ENCODE measurements at regions not wholly inside any gene's neighbourhood (a gene's known extent, or its start where the extent isn't known, plus 50 kb on each side); places are given as distances from the start of the nearest gene placed in this dataset.
A peak's percentile ranks its signal among the peaks of the same experiment; 100 is the strongest.

- ATAC-seq (ENCODE audit: low FRiP score) = no peak
Measured at GRCh38 chr5:15447209-15447608, 52.8 kb upstream of the FBXL7 start.

GRCh38 chr5:15446552-15446951 is 53.4 kb upstream of the FBXL7 start:
- no peaks in the 10 kb centered on the region for H3K9me3 ChIP-seq (ENCODE audit: control insufficient read depth, low read length)
- DNase-seq (no peak), ATAC-seq (ENCODE audit: low FRiP score) (no peak)
- no peaks in the 10 kb centered on the region for H3K36me3 ChIP-seq (ENCODE audit: control insufficient read depth in 1 of 2, insufficient read depth in 2 of 2, low read length in 1 of 2)
- H3K27ac ChIP-seq (ENCODE audit: low read depth in 1 of 2, low read length in 2 of 2) = no peak overlapping the region
- H3K4me3 ChIP-seq (ENCODE audit: low read length in 2 of 2) = no peak overlapping the region
- no peaks in the 10 kb centered on the region for H3K4me1 ChIP-seq (ENCODE audit: control insufficient read depth in 1 of 2, insufficient read depth in 2 of 2, low read length in 2 of 2)
- H3K27me3 ChIP-seq (ENCODE audit: control insufficient read depth in 1 of 2, insufficient read depth in 2 of 2, low read length in 1 of 2) = no peaks in the 10 kb centered on the region
- intact Hi-C loops (cut with DNase I) = no loop called here

More at GRCh38 chr5:15447209-15447608, 52.8 kb upstream of the FBXL7 start:
- DNase-seq = no peak
- Histone ChIP-seq H3K4me3 (ENCODE audit: low read length in 2 of 2) (no peak overlapping the region), H3K27me3 (ENCODE audit: control insufficient read depth in 1 of 2, insufficient read depth in 2 of 2, low read length in 1 of 2) (no peaks in the 10 kb centered on the region), H3K36me3 (ENCODE audit: control insufficient read depth in 1 of 2, insufficient read depth in 2 of 2, low read length in 1 of 2) (no peaks in the 10 kb centered on the region), H3K9me3 (ENCODE audit: control insufficient read depth, low read length) (no peaks in the 10 kb centered on the region), H3K4me1 (ENCODE audit: control insufficient read depth in 1 of 2, insufficient read depth in 2 of 2, low read length in 2 of 2) (no peaks in the 10 kb centered on the region), H3K27ac (ENCODE audit: low read depth in 1 of 2, low read length in 2 of 2) (no peak overlapping the region)
- intact Hi-C loops (cut with DNase I) = no loop called here
- WGBS, 2 donors = 50 to 63% methylated on average over 1 of the region's 1 CpG

GRCh38 chr5:15442193-15442570 is 57.8 kb upstream of the FBXL7 start:
- Histone ChIP-seq H3K4me1 (ENCODE audit: control insufficient read depth in 1 of 2, insufficient read depth in 2 of 2, low read length in 2 of 2) (no peaks in the 10 kb centered on the region), H3K36me3 (ENCODE audit: control insufficient read depth in 1 of 2, insufficient read depth in 2 of 2, low read length in 1 of 2) (no peaks in the 10 kb centered on the region), H3K27me3 (ENCODE audit: control insufficient read depth in 1 of 2, insufficient read depth in 2 of 2, low read length in 1 of 2) (no peaks in the 10 kb centered on the region), H3K27ac (ENCODE audit: low read depth in 1 of 2, low read length in 2 of 2) (no peak overlapping the region), H3K9me3 (ENCODE audit: control insufficient read depth, low read length) (no peaks in the 10 kb centered on the region), H3K4me3 (ENCODE audit: low read length in 2 of 2) (no peak overlapping the region)
- ATAC-seq (ENCODE audit: low FRiP score) (no peak), DNase-seq (no peak)
- intact Hi-C loops (cut with DNase I) = no loop called here
- WGBS, 2 donors = 89 to 97% methylated on average over 1 of the region's 1 CpG

GRCh38 chr5:15441433-15442192 is 58.4 kb upstream of the FBXL7 start:
- DNase-seq (no peak), ATAC-seq (ENCODE audit: low FRiP score) (no peak)
- H3K4me3 ChIP-seq (ENCODE audit: low read length in 2 of 2) = no peak overlapping the region
- no peaks in the 10 kb centered on the region for H3K36me3 ChIP-seq (ENCODE audit: control insufficient read depth in 1 of 2, insufficient read depth in 2 of 2, low read length in 1 of 2)
- intact Hi-C loops (cut with DNase I) = no loop called here
- H3K9me3 ChIP-seq (ENCODE audit: control insufficient read depth, low read length) = no peaks in the 10 kb centered on the region
- no peaks in the 10 kb centered on the region for H3K4me1 ChIP-seq (ENCODE audit: control insufficient read depth in 1 of 2, insufficient read depth in 2 of 2, low read length in 2 of 2)
- no peak overlapping the region for H3K27ac ChIP-seq (ENCODE audit: low read depth in 1 of 2, low read length in 2 of 2)
- 89 to 90% methylated on average over 6 of the region's 6 CpGs for WGBS, 2 donors
- H3K27me3 ChIP-seq (ENCODE audit: control insufficient read depth in 1 of 2, insufficient read depth in 2 of 2, low read length in 1 of 2) = no peaks in the 10 kb centered on the region

- H3K4me3 ChIP-seq (ENCODE audit: low read length in 2 of 2) = no peak overlapping the region
- ATAC-seq (ENCODE audit: low FRiP score) = no peak
Measured at GRCh38 chr5:15440434-15440833, 59.5 kb upstream of the FBXL7 start.

GRCh38 chr5:15439801-15440200 is 60.2 kb upstream of the FBXL7 start:
- no peak for ATAC-seq (ENCODE audit: low FRiP score)
- DNase-seq = no peak
- Histone ChIP-seq H3K4me3 (ENCODE audit: low read length in 2 of 2) (no peak overlapping the region), H3K27me3 (ENCODE audit: control insufficient read depth in 1 of 2, insufficient read depth in 2 of 2, low read length in 1 of 2) (no peaks in the 10 kb centered on the region), H3K36me3 (ENCODE audit: control insufficient read depth in 1 of 2, insufficient read depth in 2 of 2, low read length in 1 of 2) (no peaks in the 10 kb centered on the region), H3K27ac (ENCODE audit: low read depth in 1 of 2, low read length in 2 of 2) (no peak overlapping the region), H3K9me3 (ENCODE audit: control insufficient read depth, low read length) (no peaks in the 10 kb centered on the region), H3K4me1 (ENCODE audit: control insufficient read depth in 1 of 2, insufficient read depth in 2 of 2, low read length in 2 of 2) (no peaks in the 10 kb centered on the region)
- 0 to 3% methylated on average over 1 of the region's 1 CpG for WGBS, 2 donors
- intact Hi-C loops (cut with DNase I) = no loop called here

More at GRCh38 chr5:15440434-15440833, 59.5 kb upstream of the FBXL7 start:
- Histone ChIP-seq H3K27ac (ENCODE audit: low read depth in 1 of 2, low read length in 2 of 2) (no peak overlapping the region), H3K27me3 (ENCODE audit: control insufficient read depth in 1 of 2, insufficient read depth in 2 of 2, low read length in 1 of 2) (no peaks in the 10 kb centered on the region), H3K36me3 (ENCODE audit: control insufficient read depth in 1 of 2, insufficient read depth in 2 of 2, low read length in 1 of 2) (no peaks in the 10 kb centered on the region), H3K9me3 (ENCODE audit: control insufficient read depth, low read length) (no peaks in the 10 kb centered on the region), H3K4me1 (ENCODE audit: control insufficient read depth in 1 of 2, insufficient read depth in 2 of 2, low read length in 2 of 2) (no peaks in the 10 kb centered on the region)
- 15 to 18% methylated on average over 5 of the region's 5 CpGs for WGBS, 2 donors
- intact Hi-C loops (cut with DNase I) = no loop called here
- DNase-seq = no peak

GRCh38 chr5:15433709-15434108 is 66.3 kb upstream of the FBXL7 start:
- Histone ChIP-seq H3K4me1 (ENCODE audit: control insufficient read depth in 1 of 2, insufficient read depth in 2 of 2, low read length in 2 of 2) (no peaks in the 10 kb centered on the region), H3K27me3 (ENCODE audit: control insufficient read depth in 1 of 2, insufficient read depth in 2 of 2, low read length in 1 of 2) (no peaks in the 10 kb centered on the region), H3K9me3 (ENCODE audit: control insufficient read depth, low read length) (peaks cover 1% of the 10 kb centered on the region), H3K27ac (ENCODE audit: low read depth in 1 of 2, low read length in 2 of 2) (no peak overlapping the region), H3K4me3 (ENCODE audit: low read length in 2 of 2) (no peak overlapping the region), H3K36me3 (ENCODE audit: control insufficient read depth in 1 of 2, insufficient read depth in 2 of 2, low read length in 1 of 2) (no peaks in the 10 kb centered on the region)
- WGBS, 2 donors = 14 to 30% methylated on average over 3 of the region's 3 CpGs
- intact Hi-C loops (cut with DNase I) = no loop called here
- no peak for ATAC-seq (ENCODE audit: low FRiP score)
- no peak for DNase-seq

- ATAC-seq (ENCODE audit: low FRiP score) (no peak), DNase-seq (no peak)
- Histone ChIP-seq H3K27ac (ENCODE audit: low read depth in 1 of 2, low read length in 2 of 2) (no peak overlapping the region), H3K36me3 (ENCODE audit: control insufficient read depth in 1 of 2, insufficient read depth in 2 of 2, low read length in 1 of 2) (no peaks in the 10 kb centered on the region), H3K9me3 (ENCODE audit: control insufficient read depth, low read length) (peaks cover 1% of the 10 kb centered on the region), H3K27me3 (ENCODE audit: control insufficient read depth in 1 of 2, insufficient read depth in 2 of 2, low read length in 1 of 2) (no peaks in the 10 kb centered on the region), H3K4me3 (ENCODE audit: low read length in 2 of 2) (no peak overlapping the region), H3K4me1 (ENCODE audit: control insufficient read depth in 1 of 2, insufficient read depth in 2 of 2, low read length in 2 of 2) (peaks cover 0 to under 1% of the 10 kb centered on the region in 2 donors)
- intact Hi-C loops (cut with DNase I) = no loop called here
- 71 to 80% methylated on average over 3 of the region's 3 CpGs for WGBS, 2 donors
Measured at GRCh38 chr5:15431923-15432322, 68.1 kb upstream of the FBXL7 start.

GRCh38 chr5:15425766-15426165 is 74.2 kb upstream of the FBXL7 start:
- WGBS, 2 donors = 4% methylated on average over 6 of the region's 6 CpGs
- peaks cover 1% of the 10 kb centered on the region for H3K9me3 ChIP-seq (ENCODE audit: control insufficient read depth, low read length)
- H3K4me1 ChIP-seq (ENCODE audit: control insufficient read depth in 1 of 2, insufficient read depth in 2 of 2, low read length in 2 of 2) = peaks cover 0 to 3% of the 10 kb centered on the region in 2 donors
- no peak for DNase-seq
- ATAC-seq (ENCODE audit: low FRiP score) = no peak
- H3K27ac ChIP-seq (ENCODE audit: low read depth in 1 of 2, low read length in 2 of 2) = peak overlapping the region in 1 of 2 donors; percentile 43
- H3K4me3 ChIP-seq (ENCODE audit: low read length in 2 of 2) = peak overlapping the region; percentile 20 to 48
- intact Hi-C loops (cut with DNase I) = no loop called here
- H3K27me3 ChIP-seq (ENCODE audit: control insufficient read depth in 1 of 2, insufficient read depth in 2 of 2, low read length in 1 of 2) = no peaks in the 10 kb centered on the region
- no peaks in the 10 kb centered on the region for H3K36me3 ChIP-seq (ENCODE audit: control insufficient read depth in 1 of 2, insufficient read depth in 2 of 2, low read length in 1 of 2)
